Esophagus squamous epithelium (tissue), 4 donors: ENCODE measurements at regions not wholly inside any gene's neighbourhood (a gene's known extent, or its start where the extent isn't known, plus 50 kb on each side); places are given as distances from the start of the nearest gene placed in this dataset.

ENCODE experiments used
- CTCF ChIP-seq, 6 experiments: fragments of 450-650 bp in 4 of 6; fragments of 200-600 bp in 2 of 6; sonication (generic) in 2 of 6; IDR thresholded peaks; one replicate each; pipeline ENCODE4 v1.5.1; 2016 to 2019; ENCODE audit warnings: antibody characterized with exemption in 6 of 6, mild to moderate bottlenecking in 4 of 6, moderate library complexity in 4 of 6
- POLR2A ChIP-seq, 4 donors: fragments of 450-650 bp; IDR thresholded peaks; one replicate each; pipeline ENCODE4 v1.6.1; 2017; ENCODE audit warnings: antibody characterized with exemption in 4 of 4, mild to moderate bottlenecking in 4 of 4, moderate library complexity in 3 of 4

- TF ChIP-seq POLR2A (IDR thresholded peaks at IDR 0.05): no peak
- no peak for TF ChIP-seq CTCF (IDR thresholded peaks at IDR 0.05)
These were observed 99.1 kb upstream of the PDE10A start for GRCh38 chr6:165762125-165762524.
